Lower leg skin (tissue), 3 donors: ENCODE measurements at regions not wholly inside any gene's neighbourhood (a gene's known extent, or its start where the extent isn't known, plus 50 kb on each side); places are given as distances from the start of the nearest gene placed in this dataset.

Experiments
- CTCF ChIP-seq, 3 donors: fragments of 450-650 bp; IDR thresholded peaks; one replicate each; pipeline ENCODE4 v1.5.1; 2016; ENCODE audit warnings: antibody characterized with exemption in 3 of 3, mild to moderate bottlenecking in 3 of 3, moderate library complexity in 2 of 3
- POLR2A ChIP-seq, 2 donors: fragments of 450-650 bp; IDR thresholded peaks; one replicate each; pipeline ENCODE4 v1.6.1; 2016 to 2017; ENCODE audit warnings: antibody characterized with exemption in 2 of 2, mild to moderate bottlenecking in 1 of 2, moderate library complexity in 1 of 2

GRCh38 chr21:34017039-34017961, 56.1 kb upstream of the MRPS6 start:
- TF ChIP-seq CTCF (IDR thresholded peaks at IDR 0.05) (no peak), POLR2A (IDR thresholded peaks at IDR 0.05) (no peak)
